Myocyte (in vitro differentiated cells): ENCODE measurements at regions not wholly inside any gene's neighbourhood (a gene's known extent, or its start where the extent isn't known, plus 50 kb on each side); places are given as distances from the start of the nearest gene placed in this dataset.
A peak's percentile ranks its signal among the peaks of the same experiment; 100 is the strongest.

Experiments used
- DNase-seq: peaks from one replicate; pipeline ENCODE4 v3.0.0-alpha.2; 2012; ENCODE audit warnings: low read depth

DNA sequence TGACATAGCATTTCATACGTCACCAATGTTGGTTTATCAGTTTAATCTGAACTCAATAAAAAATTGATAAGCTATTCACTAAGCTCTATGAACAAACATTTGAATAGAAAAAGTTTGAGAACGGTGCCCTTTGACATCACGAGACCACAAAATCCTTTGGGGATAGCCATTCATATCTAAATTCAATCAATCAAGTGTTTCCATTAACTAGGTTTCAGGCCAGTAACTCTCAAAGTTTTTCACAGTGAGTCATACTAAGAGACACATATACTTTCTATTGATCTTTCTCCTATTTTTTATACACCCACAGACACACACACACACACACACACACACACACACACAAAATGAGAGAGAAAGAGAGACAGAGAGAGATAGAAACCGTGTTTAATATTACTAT lies 235.4 kb upstream of the SNX7 start:
- DNase-seq = no peak

DNA sequence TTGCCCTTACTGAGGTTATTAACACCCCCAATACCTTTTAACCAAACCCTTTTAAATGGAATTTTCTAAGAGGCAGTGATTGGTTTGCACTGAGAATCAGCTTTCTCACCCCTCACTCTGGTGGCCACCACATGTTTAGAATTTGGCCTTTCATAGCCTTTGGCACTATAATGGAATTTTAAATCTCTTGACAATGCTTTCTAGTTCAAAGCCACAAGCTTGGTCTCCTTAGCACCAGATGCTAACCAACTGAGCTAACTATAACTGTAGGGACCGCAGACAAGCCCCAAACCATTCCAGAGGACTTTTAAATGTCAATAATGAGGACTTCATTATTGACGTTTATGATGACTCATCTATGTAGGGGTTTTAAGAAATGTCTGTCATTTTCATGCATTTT lies 238.7 kb upstream of the SNX7 start:
- peak; percentile 70 for DNase-seq

- no peak for DNase-seq
Measured at GRCh38 chr1:98421085-98421435, 240.5 kb upstream of the SNX7 start.

GRCh38 chr1:98420376-98421084 lies 241.0 kb upstream of the SNX7 start:
- DNase-seq = no peak

DNA sequence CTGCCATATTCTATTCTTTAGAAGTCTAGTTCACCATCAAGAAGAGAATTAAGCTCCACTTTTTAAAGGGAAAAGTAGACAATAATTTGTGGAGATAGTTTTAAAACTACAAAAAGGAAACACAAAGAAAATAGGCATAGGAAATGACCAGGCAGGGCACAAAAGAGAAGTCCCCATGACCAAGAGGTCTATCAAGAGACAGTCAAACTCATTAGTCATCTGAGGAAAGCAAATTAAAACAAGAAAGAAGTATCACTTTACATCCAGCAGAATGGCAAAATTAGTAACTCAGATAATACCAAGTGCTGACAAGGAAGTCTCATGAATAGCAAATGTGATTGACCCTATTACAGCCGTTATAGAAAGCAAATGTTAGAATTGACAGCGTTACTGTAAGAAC lies 243.7 kb upstream of the SNX7 start:
- no peak for DNase-seq

- no peak for DNase-seq
Measured at GRCh38 chr1:98410082-98410481, 251.4 kb upstream of the SNX7 start.

- DNase-seq = no peak
Measured at GRCh38 chr1:98406352-98407088, 255.0 kb upstream of the SNX7 start.

- no peak for DNase-seq
Measured at GRCh38 chr1:98405581-98406074, 255.9 kb upstream of the SNX7 start.

DNA sequence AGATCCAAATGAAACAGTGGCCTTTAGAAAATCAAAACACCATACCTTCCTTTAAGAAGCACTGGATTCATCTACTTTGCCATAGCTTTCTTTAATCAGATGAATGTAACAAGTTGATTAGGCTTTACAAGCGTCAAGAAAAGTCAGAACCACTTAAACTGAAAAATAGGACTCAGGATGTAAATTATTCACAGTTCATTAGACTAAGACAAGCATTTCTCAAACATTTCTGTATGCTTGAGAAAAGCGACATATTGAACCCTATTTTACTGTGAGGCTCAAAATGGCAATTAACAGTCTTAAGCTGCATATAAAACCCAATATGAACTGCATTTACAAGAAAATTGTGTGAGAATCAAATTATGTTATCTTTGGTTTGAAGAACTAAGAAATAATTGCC lies 256.7 kb upstream of the SNX7 start:
- no peak for DNase-seq

GRCh38 chr1:98403963-98404480 lies 257.5 kb upstream of the SNX7 start:
- DNase-seq = no peak

DNA sequence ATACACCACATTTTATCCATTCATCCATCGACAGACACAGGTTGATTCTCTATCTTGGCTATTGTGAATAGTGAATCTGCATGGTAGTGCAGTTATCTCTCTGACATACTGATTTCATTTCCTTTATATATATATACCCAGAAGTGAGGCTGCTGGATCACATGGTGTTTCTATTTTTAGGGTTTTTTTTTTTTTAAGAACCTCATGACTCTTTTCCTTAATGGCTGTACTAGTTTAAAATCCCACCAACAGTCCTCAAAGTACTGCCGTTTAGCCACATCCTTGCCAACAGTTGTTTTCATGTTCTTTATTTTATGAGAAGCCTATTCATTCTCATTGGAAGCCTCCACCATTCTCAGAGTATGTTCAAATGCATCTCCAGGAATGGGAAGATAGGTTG lies 258.7 kb upstream of the SNX7 start:
- no peak for DNase-seq

DNA sequence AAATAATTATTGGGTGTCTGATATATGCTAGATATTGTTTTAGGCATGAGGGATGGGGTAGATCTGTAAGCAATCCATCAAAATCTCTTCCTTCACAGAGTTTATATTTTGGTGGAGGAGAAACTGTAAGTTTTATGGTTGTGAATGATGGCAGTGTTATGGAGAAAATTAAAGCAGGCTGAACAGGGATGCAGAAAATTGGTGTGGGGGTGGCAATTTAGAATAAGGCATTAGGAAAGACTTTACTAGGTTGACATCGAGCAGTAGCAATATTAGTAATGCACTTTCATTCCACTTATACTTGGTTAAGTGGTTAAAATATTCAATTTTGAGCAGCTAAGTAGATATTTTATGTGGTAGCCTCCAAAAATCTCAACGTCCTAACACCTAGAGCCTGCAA lies 261.1 kb upstream of the SNX7 start:
- DNase-seq = no peak

DNA sequence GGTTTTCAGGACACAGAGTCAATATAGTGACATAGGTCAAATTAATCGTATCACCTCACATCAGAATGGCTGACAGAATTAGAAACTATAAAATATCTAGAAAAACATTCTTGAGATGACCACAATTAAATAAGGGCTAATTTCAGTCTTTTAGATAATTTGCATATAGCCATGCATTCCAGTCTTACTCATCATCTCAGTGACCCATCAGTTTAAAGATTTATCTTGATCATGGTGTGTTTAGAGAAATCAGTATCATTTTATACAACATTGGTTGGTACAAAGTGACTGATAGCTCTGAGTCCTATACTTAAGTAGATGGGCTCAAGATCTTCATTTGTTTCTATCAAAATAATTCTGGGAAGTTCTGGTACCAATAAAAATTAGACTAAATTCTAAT lies 262.3 kb upstream of the SNX7 start:
- DNase-seq = no peak

DNA sequence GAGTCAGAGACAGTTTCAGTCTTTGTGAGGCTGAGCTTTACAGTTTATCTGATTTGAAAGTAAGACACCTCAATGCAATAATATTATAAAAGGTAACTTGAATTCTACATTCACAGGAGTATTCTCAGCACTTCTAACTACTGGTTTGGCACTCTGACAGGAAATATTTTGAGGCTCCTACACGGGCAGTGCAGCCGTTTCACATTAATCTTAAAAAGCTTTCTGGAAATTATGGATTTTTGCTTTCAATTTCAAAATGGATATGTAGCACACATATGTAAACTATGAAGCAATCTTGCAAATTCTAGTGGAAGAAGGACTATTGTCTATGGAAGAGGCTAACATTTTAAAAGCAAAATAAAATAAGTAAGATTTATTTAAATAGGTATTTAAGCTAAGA lies 262.9 kb upstream of the SNX7 start:
- peak; percentile 32 for DNase-seq

- no peak for DNase-seq
Measured at GRCh38 chr1:98398092-98398491, 263.4 kb upstream of the SNX7 start.

- DNase-seq = no peak
Measured at GRCh38 chr1:98393719-98394118, 267.8 kb upstream of the SNX7 start.

DNA sequence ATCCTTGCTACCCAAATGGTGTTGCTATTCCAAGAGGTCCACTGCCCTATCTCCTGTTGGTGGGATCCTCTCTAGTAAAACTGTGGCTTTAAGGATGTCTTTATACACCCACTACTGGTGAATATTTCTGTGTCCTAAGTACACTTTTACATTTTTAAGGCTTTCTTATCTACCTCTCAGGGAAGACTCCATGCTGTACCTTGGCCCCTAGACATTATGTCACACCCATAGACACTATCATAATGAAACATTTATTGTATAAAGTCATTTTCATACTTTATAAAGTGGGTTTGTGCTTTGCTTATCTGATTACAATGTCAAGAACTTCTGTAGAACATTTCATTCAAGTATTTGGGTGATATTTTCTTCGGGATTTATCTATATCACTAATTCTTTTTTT lies 270.3 kb upstream of the SNX7 start:
- no peak for DNase-seq

DNA sequence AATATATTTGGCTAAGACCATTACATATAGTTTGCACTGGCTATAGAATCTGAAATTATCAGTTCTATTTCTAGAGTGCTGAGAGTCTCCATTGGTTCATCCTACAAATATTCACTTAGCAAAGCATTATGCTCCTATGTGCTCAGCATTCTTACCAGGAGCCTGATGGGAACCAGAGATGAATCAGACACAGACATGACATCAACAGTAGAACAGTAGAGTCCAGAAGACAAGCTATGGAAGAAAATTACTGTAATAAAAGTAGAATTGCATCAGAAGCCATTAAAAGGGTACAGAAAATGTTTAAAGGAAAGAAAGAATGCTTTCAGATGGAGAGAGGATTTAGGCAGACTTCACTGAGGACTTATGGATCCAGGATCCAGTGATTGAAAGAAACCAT lies 271.7 kb upstream of the SNX7 start:
- no peak for DNase-seq

GRCh38 chr1:98388441-98388840 lies 273.1 kb upstream of the SNX7 start:
- DNase-seq = peak; percentile 60

GRCh38 chr1:98387701-98388100 lies 273.8 kb upstream of the SNX7 start:
- no peak for DNase-seq

GRCh38 chr1:98386675-98387440 lies 274.7 kb upstream of the SNX7 start:
- DNase-seq = peak; percentile 22

- DNase-seq = no peak
Measured at GRCh38 chr1:98385652-98386051, 275.9 kb upstream of the SNX7 start.
